HepG2 (cell line): ENCODE measurements at regions not wholly inside any gene's neighbourhood (a gene's known extent, or its start where the extent isn't known, plus 50 kb on each side); places are given as distances from the start of the nearest gene placed in this dataset.

Experiments used
- ATAC-seq: fragments of 200-7000 bp; cut with Tn5 transposase; 3 replicates; pipeline ENCODE4 v1.9.1; 2020; ENCODE audit warnings: mild to moderate bottlenecking, moderate library complexity
- BruUV-seq: library from RNA; stranded (reverse); fragments of 400-500 nt; replicated peaks from 2 replicates; lab custom pipeline; 2021; lab: Mats Ljungman, UMichigan
- CTCF ChIA-PET: fragments of 300-600 bp; formaldehyde crosslinking; extraction: SDS; loops from one replicate; lab custom pipeline; 2021; ENCODE audit warnings: low total read pairs, inconsistent platforms, low intra/inter-chr PET ratio; lab: Yijun Ruan, JAX
- POLR2A ChIA-PET: fragments of 350-600 bp; sonication (Branson Sonifier 250); formaldehyde crosslinking; loops from one replicate; lab custom pipeline; 2020; ENCODE audit warnings: antibody characterized with exemption, inconsistent platforms; lab: Yijun Ruan, JAX
- DNase-seq: peaks from one replicate; pipeline ENCODE4 v3.0.0-alpha.2; 2015; ENCODE audit warnings: low spot score
- FAIRE-seq: peaks from 3 replicates; lab custom pipeline; 2011; peaks lifted over from hg19 to GRCh38; lab: Jason Lieb, UNC
- H2AFZ ChIP-seq: one replicate; pipeline ENCODE4 v1.6.1; 2011; ENCODE audit warnings: low read length, inconsistent platforms
- H3K27ac ChIP-seq: fragments of 300-600 bp; 3 replicates; pipeline ENCODE4 v1.8.0; 2011; ENCODE audit warnings: mixed run types, mild to moderate bottlenecking, mixed read lengths, low read length, inconsistent platforms; ENCODE audit not compliant: insufficient read depth; ENCODE audit errors: extremely low read length
- H3K27me3 ChIP-seq, 2 experiments: fragments of 200-600 bp in 1 of 2; 2 replicates in 1 of 2; 3 replicates in 1 of 2; pipeline versions ENCODE4 v1.6.0 to v1.8.0; 2011; ENCODE audit warnings: low read length in 2 of 2, mild to moderate bottlenecking in 2 of 2, moderate library complexity in 2 of 2, inconsistent platforms in 1 of 2; ENCODE audit not compliant: insufficient read depth in 2 of 2, control insufficient read depth in 1 of 2
- H3K36me3 ChIP-seq, 2 experiments: fragments of 200-600 bp in 1 of 2; replicated peaks in 1 of 2; 2 replicates in 1 of 2; 3 replicates in 1 of 2; pipeline versions ENCODE4 v1.5.1 to v1.8.0; 2011; ENCODE audit warnings: low read length in 2 of 2, inconsistent platforms in 1 of 2; ENCODE audit not compliant: insufficient read depth in 2 of 2, control insufficient read depth in 1 of 2
- H3K4me1 ChIP-seq: 2 replicates; pipeline ENCODE4 v1.5.1; 2012; ENCODE audit warnings: low read length, inconsistent platforms; ENCODE audit not compliant: insufficient read depth
- H3K4me2 ChIP-seq: 2 replicates; pipeline ENCODE4 v1.6.0; 2011; ENCODE audit warnings: low read depth, low read length, inconsistent platforms
- H3K4me3 ChIP-seq, 3 experiments: fragments of 200-600 bp in 1 of 3; sonication (generic), shearing (Covaris generic) in 1 of 3; replicated peaks in 1 of 3; 2 replicates each; pipeline ENCODE4 v1.5.1; 2011 to 2016; ENCODE audit warnings: low read length in 3 of 3, inconsistent platforms in 2 of 3, low read depth in 2 of 3, mild to moderate bottlenecking in 2 of 3, control low read depth in 1 of 3, mixed read lengths in 1 of 3; ENCODE audit not compliant: insufficient read depth in 1 of 3
- H3K79me2 ChIP-seq: one replicate; pipeline ENCODE4 v1.6.1; 2011; ENCODE audit warnings: low read length, inconsistent platforms; ENCODE audit not compliant: insufficient read depth
- H3K9ac ChIP-seq: 2 replicates; pipeline ENCODE4 v1.6.0; 2011; ENCODE audit warnings: mild to moderate bottlenecking, low read depth, low read length, inconsistent platforms; ENCODE audit not compliant: insufficient read depth
- H3K9me3 ChIP-seq: 2 replicates; pipeline ENCODE4 v1.5.1; 2012; ENCODE audit warnings: mild to moderate bottlenecking, low read length
- H4K20me1 ChIP-seq: 2 replicates; pipeline ENCODE4 v1.6.0; 2011; ENCODE audit warnings: inconsistent platforms, mild to moderate bottlenecking, low read length, moderate library complexity; ENCODE audit not compliant: insufficient read depth
- CREB1 ChIP-seq, 2 experiments: fragments of 450-650 bp in 1 of 2; IDR thresholded peaks; 2 replicates each; pipeline ENCODE4 v1.6.1; 2016 to 2017; ENCODE audit warnings: control low read depth in 1 of 2, mild to moderate bottlenecking in 1 of 2, missing compliant biosample characterization in 1 of 2, missing genetic modification characterization in 1 of 2
- ETS1 ChIP-seq: sonication (generic); formaldehyde crosslinking; IDR thresholded peaks from 2 replicates; pipeline ENCODE4 v1.4.0; 2020; ENCODE audit warnings: missing genetic modification reagents
- FOXJ3 ChIP-seq: sonication (generic); formaldehyde crosslinking; IDR thresholded peaks from 2 replicates; pipeline ENCODE4 v1.4.0; 2020; ENCODE audit warnings: missing genetic modification reagents, mild to moderate bottlenecking, borderline replicate concordance
- SRSF9 ChIP-seq: fragments of 200-400 bp; formaldehyde crosslinking; IDR thresholded peaks from 2 replicates; pipeline ENCODE4 v1.6.1; 2018; ENCODE audit warnings: borderline replicate concordance, mild to moderate bottlenecking, low read depth, low read length; ENCODE audit not compliant: insufficient read depth, poor library complexity, severe bottlenecking
- STAT5B ChIP-seq: sonication (generic); formaldehyde crosslinking; IDR thresholded peaks from 2 replicates; pipeline ENCODE4 v1.4.0; 2020; ENCODE audit warnings: missing genetic modification reagents
- USF2 ChIP-seq, 2 experiments: sonication (generic) in 1 of 2; formaldehyde crosslinking in 1 of 2; IDR thresholded peaks; 2 replicates each; pipeline versions ENCODE4 v1.5.1 to v1.6.1; 2011 to 2020; ENCODE audit warnings: borderline replicate concordance in 1 of 2, low read depth in 1 of 2, low read length in 1 of 2, mild to moderate bottlenecking in 1 of 2, missing genetic modification reagents in 1 of 2, moderate library complexity in 1 of 2
- ZNF557 ChIP-seq: sonication (generic); formaldehyde crosslinking; IDR thresholded peaks from 2 replicates; pipeline ENCODE4 v1.4.0; 2020; ENCODE audit warnings: missing genetic modification reagents
- ZNF704 ChIP-seq: sonication (generic); formaldehyde crosslinking; IDR thresholded peaks from 2 replicates; pipeline ENCODE4 v1.8.1; 2023; ENCODE audit warnings: mild to moderate bottlenecking, inconsistent platforms, moderate library complexity, missing genetic modification reagents, borderline replicate concordance
- ZNF710 ChIP-seq: sonication (generic); formaldehyde crosslinking; IDR thresholded peaks from 2 replicates; pipeline ENCODE4 v1.5.0; 2020; ENCODE audit warnings: mild to moderate bottlenecking, missing genetic modification reagents, borderline replicate concordance
- WGBS: methylation state at CpG from one replicate; pipeline ENCODE4 v1.1.6; 2017; ENCODE audit warnings: low lambda C conversion rate; 5-methylcytosine and 5-hydroxymethylcytosine counted together
- in situ Hi-C: cut with HindIII; loops from 2 replicates; pipeline ENCODE4 v1.10.0; 2017; ENCODE audit warnings: low pct_unique_long_range_greater_than_20kb; ENCODE audit not compliant: extremely low pct_ligation_motif_present
- intact Hi-C: fragments of 100-400 bp; cut with micrococcal nuclease; formaldehyde crosslinking; loops from one replicate; pipeline ENCODE4 v1.10.0; 2022; ENCODE audit not compliant: unreplicated experiment

GRCh38 chrX:5042563-5042962 is 1186.1 kb downstream of the NLGN4X start (continued):
- TF ChIP-seq FOXJ3 (CRISPR knock-in tag) (no peak), USF2 (IDR thresholded peaks at IDR 0.05; ENCODE audit: low read depth, low read length) (no peak), USF2 (CRISPR knock-in tag; IDR thresholded peaks at IDR 0.05; ENCODE audit: borderline replicate concordance) (no peak), ZNF710 (no peak), STAT5B (CRISPR knock-in tag) (no peak), ZNF557 (CRISPR knock-in tag) (no peak), ZNF704 (CRISPR knock-in tag) (no peak), SRSF9 (no peak)

GRCh38 chrX:5031792-5032191 is 1196.9 kb downstream of the NLGN4X start:
- intact Hi-C loops (no loop called here), in situ Hi-C loops (no loop called here)
- H2AFZ ChIP-seq: no peak overlapping the region
- no peaks in the 10 kb centered on the region for H4K20me1 ChIP-seq
- no peak overlapping the region for H3K4me2 ChIP-seq
- no peaks in the 10 kb centered on the region for H3K4me1 ChIP-seq
- TF ChIP-seq ETS1 (no peak), CREB1 (IDR thresholded peaks at IDR 0.05) (peak; percentile 94), CREB1 (CRISPR knock-in tag; IDR thresholded peaks at IDR 0.05) (no peak)
- FAIRE-seq (no peak), DNase-seq (no peak), ATAC-seq (no peak)
- H3K4me3 ChIP-seq: no peak overlapping the region
- BruUV-seq: no TSS peak
- peaks cover 32% of the 10 kb centered on the region for H3K9me3 ChIP-seq
- no peaks in the 10 kb centered on the region for H3K36me3 ChIP-seq
- 21% methylated on average over 7 of the region's 7 CpGs for WGBS
- H3K27me3 ChIP-seq: no peaks in the 10 kb centered on the region
- no peaks in the 10 kb centered on the region for H3K79me2 ChIP-seq
- no peak overlapping the region for H3K27ac ChIP-seq
- POLR2A ChIA-PET: no interaction called here
- no peak overlapping the region for H3K9ac ChIP-seq
- CTCF ChIA-PET: no interaction called here
